C4-2B (cell line): ENCODE measurements at regions not wholly inside any gene's neighbourhood (a gene's known extent, or its start where the extent isn't known, plus 50 kb on each side); places are given as distances from the start of the nearest gene placed in this dataset.

ENCODE experiments used
- ZFX ChIP-seq: fragments of 450-650 bp; IDR thresholded peaks from 2 replicates; pipeline ENCODE4 v1.6.1; 2017
- TF ChIP-seq, protein P1 (sequence below): fragments of 450-650 bp; conservative IDR thresholded peaks from 2 replicates; pipeline ENCODE4 v1.5.1; 2017; ENCODE audit warnings: mild to moderate bottlenecking

DNA sequence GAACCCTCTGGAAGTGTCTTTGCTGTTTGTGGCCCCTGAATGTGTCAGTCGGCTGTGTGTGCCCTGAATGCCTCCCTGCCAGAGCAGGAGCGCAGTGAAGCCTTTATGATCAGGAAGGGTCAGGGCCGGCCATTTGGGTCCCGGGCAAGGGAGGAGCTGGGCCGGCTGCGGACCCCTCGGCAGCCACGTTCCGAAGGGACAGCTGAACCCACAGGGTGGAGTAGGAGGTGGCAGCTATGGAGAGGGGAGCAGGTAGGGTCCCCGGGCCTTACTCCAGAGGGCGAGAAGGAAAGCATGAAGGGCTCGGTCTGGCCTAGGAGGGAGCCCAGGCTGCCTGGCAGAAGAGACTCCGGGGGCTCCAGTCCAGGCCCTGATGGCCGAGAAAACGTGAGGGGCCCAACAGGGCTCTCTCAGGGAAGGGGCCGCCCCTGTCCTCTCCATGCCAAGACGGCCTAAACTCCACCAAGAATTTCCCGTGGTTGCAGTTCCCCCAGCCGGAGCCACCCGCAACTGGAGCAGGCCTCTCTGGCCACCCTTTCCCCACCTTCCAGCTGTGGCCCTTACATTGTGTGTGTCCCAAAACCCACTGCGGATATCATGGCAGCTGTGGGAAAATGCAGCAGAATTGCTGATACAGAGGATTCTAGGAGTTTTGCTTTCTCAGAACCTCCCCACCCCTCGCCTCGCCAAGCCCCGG is 182.2 kb upstream of the STK26 start:
- no peak for TF ChIP-seq ZFX
- TF ChIP-seq, protein P1, sequence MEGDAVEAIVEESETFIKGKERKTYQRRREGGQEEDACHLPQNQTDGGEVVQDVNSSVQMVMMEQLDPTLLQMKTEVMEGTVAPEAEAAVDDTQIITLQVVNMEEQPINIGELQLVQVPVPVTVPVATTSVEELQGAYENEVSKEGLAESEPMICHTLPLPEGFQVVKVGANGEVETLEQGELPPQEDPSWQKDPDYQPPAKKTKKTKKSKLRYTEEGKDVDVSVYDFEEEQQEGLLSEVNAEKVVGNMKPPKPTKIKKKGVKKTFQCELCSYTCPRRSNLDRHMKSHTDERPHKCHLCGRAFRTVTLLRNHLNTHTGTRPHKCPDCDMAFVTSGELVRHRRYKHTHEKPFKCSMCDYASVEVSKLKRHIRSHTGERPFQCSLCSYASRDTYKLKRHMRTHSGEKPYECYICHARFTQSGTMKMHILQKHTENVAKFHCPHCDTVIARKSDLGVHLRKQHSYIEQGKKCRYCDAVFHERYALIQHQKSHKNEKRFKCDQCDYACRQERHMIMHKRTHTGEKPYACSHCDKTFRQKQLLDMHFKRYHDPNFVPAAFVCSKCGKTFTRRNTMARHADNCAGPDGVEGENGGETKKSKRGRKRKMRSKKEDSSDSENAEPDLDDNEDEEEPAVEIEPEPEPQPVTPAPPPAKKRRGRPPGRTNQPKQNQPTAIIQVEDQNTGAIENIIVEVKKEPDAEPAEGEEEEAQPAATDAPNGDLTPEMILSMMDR, result no peak
